T-helper 1 cell (primary cell): ENCODE measurements at regions not wholly inside any gene's neighbourhood (a gene's known extent, or its start where the extent isn't known, plus 50 kb on each side); places are given as distances from the start of the nearest gene placed in this dataset.

ENCODE experiments used
- DNase-seq, 5 donors: peaks; one replicate each; pipeline ENCODE4 v3.0.0-alpha.2; 2012 to 2020

DNA sequence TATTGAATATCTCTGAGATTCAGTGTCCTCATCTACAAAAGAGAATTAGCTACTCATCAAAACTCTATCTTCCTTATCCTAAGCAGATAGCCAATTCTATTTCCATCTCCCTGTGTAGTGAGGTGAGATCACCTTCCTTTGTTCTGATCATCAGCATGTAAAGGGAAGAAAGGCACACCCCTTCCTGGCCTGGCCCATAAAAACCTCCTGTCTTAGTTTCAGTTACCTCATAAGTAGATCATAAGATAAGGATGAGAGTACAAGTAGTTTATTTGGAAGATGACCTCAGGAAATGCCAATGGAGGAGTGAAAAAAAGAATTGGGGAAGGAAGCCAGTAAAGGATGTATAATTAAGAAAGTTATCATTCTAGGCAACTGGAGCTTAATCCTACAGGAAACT, 114.5 kb upstream of the GADL1 start:
- DNase-seq = peak in 1 of 5 donors; percentile 28

DNA sequence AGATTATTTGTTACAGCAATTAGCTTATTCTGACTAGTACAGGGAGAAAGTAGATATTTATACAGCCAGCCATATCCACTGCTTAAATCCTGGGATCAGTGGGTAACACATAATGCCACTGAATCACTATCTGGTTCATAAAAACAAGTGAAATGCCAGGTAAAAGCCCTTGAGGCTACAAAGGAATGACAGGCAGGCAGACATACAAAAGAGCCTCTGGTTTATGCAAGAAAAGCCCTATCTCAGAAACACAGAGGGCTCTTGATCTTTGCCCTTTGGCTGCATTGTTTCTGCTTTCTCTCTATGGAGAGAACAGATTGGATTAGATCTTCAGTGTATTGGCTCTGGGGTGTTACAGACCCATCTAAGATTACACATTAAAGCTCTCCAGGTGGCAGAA, 115.4 kb upstream of the GADL1 start:
- DNase-seq = no peak

DNA sequence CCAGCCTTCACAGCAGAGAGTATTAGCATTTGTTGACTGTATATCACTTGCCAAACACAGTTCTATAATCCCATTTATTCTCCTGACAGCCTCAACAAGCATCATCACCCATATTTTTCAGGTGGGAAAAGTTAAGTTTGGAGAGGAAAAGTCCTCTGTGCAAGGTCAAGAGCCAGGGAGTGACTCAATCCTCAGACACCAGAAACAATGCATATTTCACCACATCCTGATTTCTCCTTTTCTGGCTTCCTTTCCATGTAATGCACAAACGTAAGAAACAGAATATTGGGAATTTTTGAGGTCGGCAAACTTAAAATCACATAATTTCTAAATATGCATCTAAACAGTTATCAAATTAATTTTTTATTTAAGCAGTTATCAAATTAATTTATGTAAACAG, 116.0 kb upstream of the GADL1 start:
- no peak for DNase-seq

DNA sequence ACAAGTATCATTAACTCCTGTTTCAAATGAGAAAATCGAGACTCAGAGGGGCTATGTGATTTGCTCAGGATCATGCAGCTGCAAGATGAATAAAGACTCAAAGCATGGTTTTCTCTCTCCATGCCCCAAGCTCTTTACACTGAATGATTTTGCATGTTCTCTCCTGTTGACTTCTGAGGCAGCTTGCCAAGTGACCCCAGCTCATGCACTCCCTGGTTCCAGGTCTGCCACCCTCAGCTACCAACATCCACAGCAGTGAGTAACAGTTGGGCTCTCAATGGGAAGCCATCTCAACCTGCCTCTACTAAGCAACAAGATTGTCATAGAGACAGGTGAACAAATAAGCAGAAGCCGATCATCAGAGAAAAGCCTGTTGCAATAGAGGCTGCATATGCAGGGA, 116.9 kb upstream of the GADL1 start:
- no peak for DNase-seq

DNA sequence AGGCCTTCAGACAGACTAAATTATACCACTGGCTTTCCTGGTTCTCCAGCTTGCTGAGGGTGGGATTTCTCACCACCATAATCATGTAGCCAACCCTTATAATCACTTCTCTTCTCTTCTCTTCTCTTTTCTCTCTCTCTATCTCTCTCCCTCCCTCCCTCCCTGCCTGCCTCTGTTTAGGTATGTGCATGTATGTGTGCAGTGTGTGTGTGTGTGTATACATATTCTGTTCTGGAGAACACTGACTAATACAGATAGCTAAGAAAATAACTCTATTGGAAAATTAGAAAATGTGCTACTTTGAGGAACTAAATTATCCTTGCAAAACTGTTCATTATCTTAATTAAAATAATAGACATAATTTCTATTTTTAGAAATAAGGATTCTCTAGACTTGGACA, 118.6 kb upstream of the GADL1 start:
- no peak for DNase-seq

DNA sequence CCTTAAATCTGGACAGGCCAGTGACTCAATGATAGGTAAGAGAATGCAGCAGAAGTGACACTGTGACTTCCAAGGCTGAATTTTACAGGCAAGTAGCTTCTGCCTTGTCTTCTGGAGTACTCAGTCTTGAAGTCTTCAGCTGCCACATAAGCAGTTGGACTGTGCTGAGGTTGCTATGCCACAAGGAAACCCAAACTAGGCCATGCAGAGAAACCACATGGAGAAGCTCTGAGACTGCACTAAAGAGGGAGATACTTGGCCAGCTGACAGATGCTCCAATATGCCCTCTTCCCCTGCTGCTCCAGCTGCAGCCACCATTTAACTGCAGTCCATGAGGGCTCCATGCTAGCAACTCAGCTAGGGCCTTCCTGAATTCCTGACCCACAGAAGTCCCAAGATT, 119.4 kb upstream of the GADL1 start:
- no peak for DNase-seq

DNA sequence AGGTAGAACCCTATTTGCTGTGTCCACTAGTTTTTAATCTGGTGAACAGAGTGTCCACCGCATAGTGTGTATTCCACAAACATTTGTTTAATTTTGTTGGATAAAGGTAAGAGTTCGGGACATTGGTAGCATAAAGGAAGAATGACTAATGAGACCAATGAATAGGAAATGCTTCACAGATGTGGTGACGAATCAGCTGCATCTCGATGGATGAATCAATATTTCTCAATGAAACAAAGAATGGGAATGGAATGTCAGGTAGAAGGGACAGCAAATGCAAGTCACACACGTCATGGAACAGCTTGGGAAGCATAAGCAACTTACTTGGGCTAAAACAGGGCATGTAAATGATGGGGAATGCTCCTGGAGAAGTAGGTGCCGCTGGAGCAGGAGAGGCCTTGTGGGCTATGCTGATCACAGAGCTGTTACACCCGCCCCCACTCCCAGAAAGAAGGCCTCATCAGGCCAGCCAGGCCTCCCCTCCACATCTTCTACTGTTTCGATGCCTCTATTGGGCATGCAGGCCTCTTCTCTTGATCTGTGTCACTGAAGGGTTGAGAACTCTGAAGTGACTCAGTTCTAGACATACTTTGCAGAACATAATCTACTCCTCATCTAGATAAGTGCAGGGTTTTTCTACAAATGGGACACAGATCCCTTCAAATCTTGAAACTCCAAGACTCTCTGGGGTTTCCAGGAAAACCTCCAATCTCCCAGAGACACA, 120.0 kb upstream of the GADL1 start:
- no peak for DNase-seq

DNA sequence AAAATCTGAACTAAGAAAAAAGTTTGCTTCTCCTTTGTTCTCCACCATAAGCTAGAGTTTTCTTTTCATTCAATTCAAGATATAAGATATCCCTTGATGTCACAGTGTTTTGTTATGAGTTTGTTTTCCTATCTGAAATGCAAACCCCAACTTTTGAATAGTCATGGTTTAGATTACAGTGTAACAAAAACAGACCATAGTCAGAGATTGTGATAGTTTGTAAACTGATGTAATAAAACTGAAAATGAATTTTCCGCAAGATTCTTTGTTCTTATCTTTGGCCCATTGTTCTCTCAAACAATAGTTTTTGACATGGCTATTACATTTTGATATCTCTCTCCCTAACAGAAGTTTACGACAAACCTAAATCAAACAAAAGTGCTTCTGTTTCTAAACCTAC, 121.7 kb upstream of the GADL1 start:
- no peak for DNase-seq

DNA sequence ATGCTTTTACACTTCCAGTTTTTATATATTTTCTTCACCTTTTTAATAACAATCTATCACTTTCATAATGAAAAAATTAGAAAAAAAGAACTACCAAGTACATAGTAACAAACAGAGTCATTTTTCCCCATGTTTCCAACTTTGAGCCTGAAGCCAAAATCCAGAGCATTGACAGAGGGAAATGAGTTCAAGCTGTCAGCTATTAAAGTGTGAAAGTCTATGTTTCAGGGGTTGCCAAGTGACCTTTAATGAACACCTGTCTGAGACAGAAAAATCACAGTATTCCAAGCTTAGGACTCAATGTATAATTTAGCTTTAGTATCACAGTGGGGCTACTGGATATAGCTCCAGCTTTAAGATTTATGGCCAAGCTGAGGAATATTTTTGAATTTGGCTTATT, 128.3 kb upstream of the GADL1 start:
- no peak for DNase-seq

DNA sequence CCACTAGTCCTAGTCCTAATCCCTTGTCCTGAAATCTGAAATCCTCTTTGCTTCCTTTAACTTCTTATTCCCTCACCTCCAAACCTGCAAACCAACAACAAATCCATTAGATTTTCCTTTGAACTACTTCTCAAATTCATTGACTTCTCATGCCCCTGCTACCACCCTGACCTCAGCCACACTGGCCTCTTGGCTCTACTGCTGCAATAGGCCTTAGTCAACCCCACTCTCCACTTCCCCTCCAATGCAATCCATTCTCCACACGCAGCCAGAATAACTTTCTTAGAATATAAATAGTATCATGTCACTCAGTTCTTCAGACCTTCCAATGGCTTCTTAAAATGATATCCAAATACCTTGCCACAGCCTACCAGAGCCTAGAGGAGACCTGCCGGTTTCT, 131.1 kb upstream of the GADL1 start:
- DNase-seq = no peak

DNA sequence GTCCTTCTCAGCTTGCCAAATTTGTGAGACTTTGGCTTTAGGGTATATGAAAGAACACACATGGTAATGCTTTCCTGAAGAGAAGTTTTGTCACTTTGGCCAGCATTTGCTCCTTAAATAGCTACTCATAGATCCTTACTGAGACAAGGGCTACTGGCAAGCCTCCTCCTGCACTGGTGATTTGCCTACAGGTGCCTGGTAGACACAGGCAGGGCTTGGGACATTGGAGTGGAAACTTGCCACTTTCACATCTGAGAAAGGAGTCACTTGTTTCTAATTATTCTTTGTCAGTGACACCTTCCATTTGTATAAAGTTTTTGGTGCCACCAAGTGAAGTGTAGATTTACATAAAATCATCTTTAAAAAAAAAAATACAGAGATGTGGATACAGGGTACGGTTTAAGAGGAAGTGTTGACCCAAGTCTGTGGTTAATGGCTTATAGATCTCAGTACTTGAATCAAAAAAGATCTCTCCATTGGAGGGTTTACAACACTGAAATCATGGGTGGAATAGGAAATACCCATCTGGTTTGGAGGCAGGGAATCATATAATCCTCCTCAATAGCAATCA, 132.8 kb upstream of the GADL1 start:
- no peak for DNase-seq

DNA sequence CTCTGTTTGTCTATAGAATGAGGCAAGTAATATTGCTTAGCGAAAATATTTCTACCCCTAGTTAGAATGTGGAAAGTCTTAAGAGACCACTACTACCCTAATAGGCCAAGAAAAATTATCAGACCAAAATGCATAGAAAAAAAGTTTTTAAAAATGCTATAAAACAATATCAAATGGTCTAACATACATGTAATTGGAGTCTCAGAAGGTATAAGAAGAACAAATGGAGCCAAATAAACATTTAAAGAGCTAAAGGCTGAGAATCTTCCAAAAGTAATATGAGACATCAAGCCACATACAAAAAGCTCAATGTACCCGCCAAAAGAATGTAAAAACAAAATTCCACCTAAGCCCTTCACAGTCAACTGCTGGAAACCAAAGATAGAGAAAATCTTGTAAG, 133.5 kb upstream of the GADL1 start:
- no peak for DNase-seq

DNA sequence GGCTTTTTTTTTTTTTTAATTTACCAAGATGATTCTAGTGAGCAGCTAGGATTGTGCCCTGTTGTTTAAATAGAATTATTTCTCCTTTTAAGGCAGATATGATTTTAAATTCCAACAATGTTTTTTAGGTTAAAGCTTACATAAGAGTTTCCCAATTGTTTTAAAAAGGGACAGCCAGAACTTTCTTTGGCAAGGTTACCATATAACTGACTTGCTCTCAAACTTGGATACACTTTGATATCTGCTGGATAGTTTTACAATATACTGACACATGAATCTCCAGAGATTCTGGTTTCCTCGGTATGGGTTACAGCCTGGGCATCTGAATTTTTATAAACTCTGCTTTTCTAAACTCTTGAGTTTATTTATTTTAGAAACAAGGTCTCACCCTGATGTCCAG, 134.3 kb upstream of the GADL1 start:
- DNase-seq = no peak

DNA sequence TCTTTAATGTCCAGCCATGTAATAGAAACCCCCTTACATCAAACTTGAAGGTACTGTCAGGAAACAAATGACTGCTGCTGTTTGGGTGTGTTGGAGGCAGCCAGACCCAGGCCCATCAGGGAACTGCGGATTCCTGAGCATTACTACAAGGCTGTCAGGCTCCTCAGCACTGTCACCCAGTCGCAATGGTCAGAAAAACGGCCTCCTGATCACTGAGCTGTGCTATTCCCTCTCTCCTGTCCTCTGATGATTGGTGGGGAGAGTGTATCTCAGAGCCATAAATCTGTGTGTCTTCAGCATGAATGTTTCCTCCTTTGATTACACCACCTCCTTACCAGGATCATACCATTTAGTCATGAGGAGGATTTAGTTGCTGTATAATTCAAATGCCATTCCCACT, 135.2 kb upstream of the GADL1 start:
- no peak for DNase-seq

DNA sequence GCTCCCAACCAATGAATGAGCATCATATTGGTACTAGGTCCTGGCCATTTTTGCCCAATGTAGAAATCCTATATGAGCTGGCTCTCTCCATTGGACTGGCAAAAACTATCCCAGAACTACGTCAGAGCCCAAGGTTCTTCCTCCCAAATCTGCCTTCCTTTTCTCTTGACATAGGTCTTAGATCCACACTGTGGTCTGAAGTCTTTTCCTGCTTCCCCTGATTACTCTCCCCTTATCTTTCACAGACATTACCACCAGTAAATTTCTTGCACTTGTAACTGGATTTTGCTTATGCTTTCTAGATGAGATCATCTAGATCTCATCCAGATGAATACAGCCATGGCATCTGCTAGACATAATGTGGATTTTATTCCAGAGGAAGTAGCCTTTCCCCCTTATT, 141.2 kb upstream of the GADL1 start:
- DNase-seq = no peak

DNA sequence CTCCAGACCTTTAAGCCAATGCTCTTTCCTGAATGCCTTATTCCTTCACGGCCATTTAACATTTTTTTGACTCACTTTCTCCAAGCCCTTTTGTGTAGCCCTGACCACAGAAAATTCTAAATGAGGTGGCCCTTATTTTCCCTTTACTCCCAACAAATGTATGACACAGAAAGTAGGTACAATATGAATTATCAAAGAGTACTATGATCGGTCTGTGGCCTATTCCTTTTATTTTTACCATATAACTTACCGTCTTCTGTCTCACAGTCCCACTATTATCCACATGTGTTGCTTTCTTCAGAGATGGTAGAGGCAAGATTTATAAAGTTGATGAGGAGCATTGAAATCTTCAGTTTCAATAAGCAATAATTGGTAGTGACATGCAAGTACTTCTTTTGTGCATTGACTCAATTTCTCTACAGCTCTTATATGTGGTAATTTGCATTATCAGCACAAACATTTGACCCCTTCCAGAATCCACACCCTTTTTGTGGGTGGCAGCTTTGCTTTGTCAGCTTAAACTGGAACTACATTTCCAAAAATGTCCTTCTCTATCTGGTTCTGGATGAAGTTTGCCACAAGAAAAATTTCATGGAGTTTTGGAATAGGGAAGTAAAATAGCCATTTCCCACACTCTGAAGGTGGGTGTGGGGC, 143.8 kb upstream of the GADL1 start:
- DNase-seq = no peak

DNA sequence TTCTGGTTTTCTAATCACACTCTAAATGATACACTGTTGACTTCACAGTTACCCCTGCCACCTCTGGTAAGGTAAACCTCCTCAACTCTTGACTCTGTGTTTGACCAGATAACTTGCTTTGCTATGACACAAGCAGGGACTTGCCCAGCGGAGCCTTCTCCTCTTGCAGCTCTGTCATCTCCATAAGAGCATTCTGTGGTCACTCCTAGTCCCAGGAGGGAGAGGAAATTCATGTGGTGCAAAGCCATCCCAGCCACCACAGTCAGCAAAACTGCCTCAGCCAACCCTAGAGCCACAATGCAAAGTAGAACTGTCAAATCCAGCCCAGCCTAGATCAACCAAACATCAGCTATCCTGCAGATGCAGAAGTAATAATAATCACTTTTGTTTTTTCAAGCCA, 144.7 kb upstream of the GADL1 start:
- no peak for DNase-seq

DNA sequence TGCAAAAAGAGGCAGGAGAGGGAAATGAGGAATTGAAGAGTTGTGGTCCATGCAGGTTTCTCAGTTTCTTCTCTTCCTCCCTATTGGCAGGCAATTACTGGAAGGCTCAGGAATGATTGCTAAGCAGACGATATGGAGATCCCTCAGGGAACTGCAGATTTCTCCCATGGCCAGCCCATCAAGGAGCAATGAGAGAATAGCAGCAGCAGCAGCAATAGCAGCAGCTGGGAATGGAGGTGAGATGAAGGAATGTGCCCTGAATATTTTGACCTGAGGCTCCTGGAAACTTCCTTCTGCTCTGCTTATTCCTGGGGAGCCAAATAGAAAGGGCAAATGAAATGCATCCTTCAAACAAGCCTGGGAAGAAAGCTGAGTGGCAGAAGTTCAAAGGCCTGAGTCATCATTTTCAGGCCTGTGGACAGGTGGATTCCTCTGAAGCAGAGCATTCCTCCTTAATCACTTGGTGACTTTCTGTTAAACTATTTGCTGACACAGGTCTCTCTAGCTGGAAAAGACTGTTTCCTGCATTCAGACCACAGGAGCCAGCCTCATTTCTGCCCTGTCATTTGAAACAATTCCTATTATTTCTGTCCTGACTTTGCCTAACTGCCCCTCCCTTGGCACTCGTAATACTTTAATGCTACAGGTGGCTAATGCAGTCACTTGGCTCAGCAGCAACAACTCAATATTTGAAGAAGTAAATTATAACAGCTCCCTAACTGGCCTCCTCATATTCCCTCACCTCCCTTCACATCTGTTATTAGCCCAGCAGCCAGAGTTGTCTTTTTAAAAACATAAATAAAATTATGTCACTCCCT, 146.9 kb upstream of the GADL1 start:
- DNase-seq = no peak

DNA sequence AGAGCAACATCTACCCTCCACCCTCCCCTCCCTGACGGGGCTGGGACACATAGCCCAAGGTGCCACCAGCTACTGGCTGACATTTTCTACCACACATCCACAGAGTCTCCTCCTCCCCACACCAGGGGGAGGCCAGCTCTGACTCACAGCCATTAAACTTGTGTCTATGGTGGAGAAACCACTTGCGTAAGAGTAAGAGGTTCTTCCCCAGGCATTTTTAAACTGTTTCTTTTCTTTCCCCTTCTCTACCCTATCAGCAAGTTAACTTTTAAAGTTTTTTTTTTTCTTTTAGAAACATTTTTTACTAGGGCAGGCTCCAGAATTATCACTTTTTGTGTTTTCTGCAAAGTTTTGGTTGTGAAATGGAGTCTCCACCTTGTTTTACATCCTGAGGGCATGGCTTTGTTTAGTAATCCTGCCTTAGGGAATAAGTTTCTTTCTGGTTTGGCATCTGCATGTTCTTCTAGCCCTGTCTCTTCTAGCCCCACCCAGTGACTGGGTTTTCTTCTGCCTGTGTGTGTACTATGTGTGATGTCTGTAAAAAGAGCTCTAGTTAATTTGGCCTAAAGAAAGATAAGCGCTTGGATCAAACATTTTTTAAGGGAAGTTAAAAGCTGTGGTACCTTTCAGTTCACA, 148.8 kb upstream of the GADL1 start:
- DNase-seq = no peak

DNA sequence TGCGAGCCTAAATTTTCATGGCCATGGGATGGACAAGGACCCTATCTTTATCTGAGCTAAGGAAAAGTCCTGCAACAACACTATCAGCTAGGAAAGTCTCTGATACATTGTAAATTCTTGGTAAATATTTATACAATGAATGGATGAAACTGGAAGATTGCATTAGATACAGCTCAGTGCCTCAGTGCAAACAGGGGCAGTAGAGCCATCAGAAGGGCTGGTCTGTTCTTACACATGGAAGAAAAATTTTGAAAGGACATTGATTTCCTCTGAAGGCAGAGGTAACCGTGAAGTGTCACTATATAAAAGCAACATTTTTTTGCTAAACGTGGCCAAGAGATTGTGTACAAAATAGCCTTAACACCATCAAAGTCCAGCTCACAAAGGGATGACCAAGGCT, 153.2 kb upstream of the GADL1 start:
- no peak for DNase-seq

DNA sequence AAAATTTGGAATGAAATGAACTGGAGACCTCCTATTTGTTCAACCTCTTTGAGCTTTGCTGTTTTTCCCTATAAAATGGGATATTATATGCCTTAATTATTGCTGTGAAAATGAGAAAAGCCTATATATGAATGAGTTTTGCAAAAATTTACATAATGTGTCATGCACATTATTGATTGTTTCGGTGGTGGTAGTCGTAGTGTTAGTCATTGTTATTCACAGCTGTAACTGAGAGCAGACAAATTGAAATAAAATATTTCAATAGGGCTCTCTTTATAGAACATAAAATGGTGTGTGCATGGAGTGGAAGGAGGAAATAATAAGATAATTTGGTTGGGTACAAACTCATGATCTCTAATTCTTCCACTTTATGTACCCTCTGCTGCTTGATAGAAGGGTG, 153.7 kb upstream of the GADL1 start:
- no peak for DNase-seq

DNA sequence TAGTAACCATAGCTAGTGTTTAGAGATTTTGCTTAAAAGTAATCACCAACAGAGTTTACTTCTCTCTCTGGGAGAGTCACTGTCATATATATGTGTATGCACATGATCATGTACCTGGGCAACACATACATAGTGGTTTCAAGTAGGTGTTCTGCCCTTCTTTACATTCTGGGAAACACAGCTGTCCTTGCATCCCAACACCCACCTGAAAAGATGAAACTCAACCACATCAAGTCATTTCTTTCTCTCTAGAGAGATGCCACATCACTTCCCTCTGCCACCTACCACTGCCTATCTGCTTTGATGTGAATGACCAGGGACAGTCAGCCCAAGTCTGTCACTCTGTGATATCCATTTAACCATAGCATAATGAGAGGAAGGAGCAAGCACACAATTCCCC, 155.8 kb upstream of the GADL1 start:
- DNase-seq = no peak

DNA sequence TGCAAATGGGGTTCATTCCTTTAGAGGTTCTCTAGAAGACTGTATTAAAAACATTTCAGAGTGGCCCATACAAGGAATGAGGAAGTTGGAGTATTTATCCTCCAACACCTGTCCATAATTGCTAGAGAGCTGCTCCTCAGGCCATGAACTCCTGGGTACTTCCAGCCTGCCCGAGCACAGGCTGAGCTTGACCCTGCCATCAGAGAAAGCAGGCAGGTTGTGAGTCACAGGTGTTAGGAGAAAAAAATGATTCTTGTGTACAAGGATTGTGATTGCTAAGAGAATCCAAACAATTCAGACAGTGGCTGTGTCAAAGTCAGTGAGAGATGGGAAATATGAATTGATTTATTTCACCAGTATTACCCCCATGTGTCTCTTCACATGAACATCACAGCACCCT, 156.8 kb upstream of the GADL1 start:
- no peak for DNase-seq
